ENCODE measurements at regions not wholly inside any gene's neighbourhood (a gene's known extent, or its start where the extent isn't known, plus 50 kb on each side); places are given as distances from the start of the nearest gene placed in this dataset.

GRCh38 chr2:122682356-122682755 lies 926.9 kb downstream of the TSN start:
- no peaks in the 10 kb centered on the region for H3K27me3 ChIP-seq (ENCODE audit: control insufficient read depth in 1 of 2, insufficient read depth in 2 of 2, low read length in 2 of 2)
- no peaks in the 10 kb centered on the region for H3K9me3 ChIP-seq (ENCODE audit: control insufficient read depth in 2 of 2, low read length in 2 of 2)

GRCh38 chr2:122683018-122683417 lies 927.6 kb downstream of the TSN start:
- Histone ChIP-seq H3K9ac (ENCODE audit: low read length in 2 of 2) (no peak overlapping the region), H3K4me3 (ENCODE audit: low read length in 2 of 2) (no peak overlapping the region), H3K27me3 (ENCODE audit: control insufficient read depth in 1 of 2, insufficient read depth in 2 of 2, low read length in 2 of 2) (no peaks in the 10 kb centered on the region), H3K27ac (ENCODE audit: low read length) (no peak overlapping the region), H3K9me3 (ENCODE audit: control insufficient read depth in 2 of 2, low read length in 2 of 2) (no peaks in the 10 kb centered on the region), H3K36me3 (ENCODE audit: control insufficient read depth in 2 of 2, insufficient read depth in 2 of 2, low read length in 2 of 2) (no peaks in the 10 kb centered on the region), H3K4me1 (ENCODE audit: control insufficient read depth, insufficient read depth, low read length) (no peaks in the 10 kb centered on the region)

More at GRCh38 chr2:122682356-122682755, 926.9 kb downstream of the TSN start:
- H3K36me3 ChIP-seq (ENCODE audit: control insufficient read depth in 2 of 2, insufficient read depth in 2 of 2, low read length in 2 of 2), result no peaks in the 10 kb centered on the region
- H3K4me1 ChIP-seq (ENCODE audit: control insufficient read depth, insufficient read depth, low read length), result no peaks in the 10 kb centered on the region
- H3K4me3 ChIP-seq (ENCODE audit: low read length in 2 of 2), result no peak overlapping the region
- H3K27ac ChIP-seq (ENCODE audit: low read length), result no peak overlapping the region
- no peak overlapping the region for H3K9ac ChIP-seq (ENCODE audit: low read length in 2 of 2)

- no peak overlapping the region for H3K27ac ChIP-seq (ENCODE audit: low read length)
- no peaks in the 10 kb centered on the region for H3K4me1 ChIP-seq (ENCODE audit: control insufficient read depth, insufficient read depth, low read length)
- H3K9ac ChIP-seq (ENCODE audit: low read length in 2 of 2), result no peak overlapping the region
- no peak overlapping the region for H3K4me3 ChIP-seq (ENCODE audit: low read length in 2 of 2)
- H3K36me3 ChIP-seq (ENCODE audit: control insufficient read depth in 2 of 2, insufficient read depth in 2 of 2, low read length in 2 of 2), result no peaks in the 10 kb centered on the region
- no peaks in the 10 kb centered on the region for H3K9me3 ChIP-seq (ENCODE audit: control insufficient read depth in 2 of 2, low read length in 2 of 2)
- H3K27me3 ChIP-seq (ENCODE audit: control insufficient read depth in 1 of 2, insufficient read depth in 2 of 2, low read length in 2 of 2), result no peaks in the 10 kb centered on the region
These were observed 937.1 kb downstream of the TSN start for GRCh38 chr2:122692400-122693083.

GRCh38 chr2:122697415-122697814 lies 942.0 kb downstream of the TSN start:
- H3K4me3 ChIP-seq (ENCODE audit: low read length in 2 of 2), result no peak overlapping the region
- H3K36me3 ChIP-seq (ENCODE audit: control insufficient read depth in 2 of 2, insufficient read depth in 2 of 2, low read length in 2 of 2), result no peaks in the 10 kb centered on the region
- H3K4me1 ChIP-seq (ENCODE audit: control insufficient read depth, insufficient read depth, low read length), result no peaks in the 10 kb centered on the region
- no peaks in the 10 kb centered on the region for H3K27me3 ChIP-seq (ENCODE audit: control insufficient read depth in 1 of 2, insufficient read depth in 2 of 2, low read length in 2 of 2)
- no peak overlapping the region for H3K9ac ChIP-seq (ENCODE audit: low read length in 2 of 2)
- H3K9me3 ChIP-seq (ENCODE audit: control insufficient read depth in 2 of 2, low read length in 2 of 2), result no peaks in the 10 kb centered on the region
- no peak overlapping the region for H3K27ac ChIP-seq (ENCODE audit: low read length)

- Histone ChIP-seq H3K27ac (ENCODE audit: low read length) (no peak overlapping the region), H3K27me3 (ENCODE audit: control insufficient read depth in 1 of 2, insufficient read depth in 2 of 2, low read length in 2 of 2) (no peaks in the 10 kb centered on the region), H3K4me3 (ENCODE audit: low read length in 2 of 2) (no peak overlapping the region), H3K4me1 (ENCODE audit: control insufficient read depth, insufficient read depth, low read length) (no peaks in the 10 kb centered on the region), H3K36me3 (ENCODE audit: control insufficient read depth in 2 of 2, insufficient read depth in 2 of 2, low read length in 2 of 2) (no peaks in the 10 kb centered on the region), H3K9me3 (ENCODE audit: control insufficient read depth in 2 of 2, low read length in 2 of 2) (no peaks in the 10 kb centered on the region), H3K9ac (ENCODE audit: low read length in 2 of 2) (no peak overlapping the region)
These were observed 948.2 kb downstream of the TSN start for GRCh38 chr2:122703676-122704075.

- Histone ChIP-seq H3K4me3 (ENCODE audit: low read length in 2 of 2) (no peak overlapping the region), H3K9me3 (ENCODE audit: control insufficient read depth in 2 of 2, low read length in 2 of 2) (no peaks in the 10 kb centered on the region), H3K36me3 (ENCODE audit: control insufficient read depth in 2 of 2, insufficient read depth in 2 of 2, low read length in 2 of 2) (no peaks in the 10 kb centered on the region), H3K9ac (ENCODE audit: low read length in 2 of 2) (no peak overlapping the region), H3K27ac (ENCODE audit: low read length) (no peak overlapping the region), H3K4me1 (ENCODE audit: control insufficient read depth, insufficient read depth, low read length) (no peaks in the 10 kb centered on the region), H3K27me3 (ENCODE audit: control insufficient read depth in 1 of 2, insufficient read depth in 2 of 2, low read length in 2 of 2) (no peaks in the 10 kb centered on the region)
These were observed 948.7 kb downstream of the TSN start for GRCh38 chr2:122704109-122704563.

GRCh38 chr2:122705746-122706145 lies 950.3 kb downstream of the TSN start:
- Histone ChIP-seq H3K27me3 (ENCODE audit: control insufficient read depth in 1 of 2, insufficient read depth in 2 of 2, low read length in 2 of 2) (no peaks in the 10 kb centered on the region), H3K36me3 (ENCODE audit: control insufficient read depth in 2 of 2, insufficient read depth in 2 of 2, low read length in 2 of 2) (no peaks in the 10 kb centered on the region), H3K4me1 (ENCODE audit: control insufficient read depth, insufficient read depth, low read length) (no peaks in the 10 kb centered on the region), H3K27ac (ENCODE audit: low read length) (no peak overlapping the region), H3K9me3 (ENCODE audit: control insufficient read depth in 2 of 2, low read length in 2 of 2) (no peaks in the 10 kb centered on the region), H3K9ac (ENCODE audit: low read length in 2 of 2) (no peak overlapping the region), H3K4me3 (ENCODE audit: low read length in 2 of 2) (no peak overlapping the region)

- Histone ChIP-seq H3K27ac (ENCODE audit: low read length) (no peak overlapping the region), H3K9ac (ENCODE audit: low read length in 2 of 2) (no peak overlapping the region), H3K36me3 (ENCODE audit: control insufficient read depth in 2 of 2, insufficient read depth in 2 of 2, low read length in 2 of 2) (no peaks in the 10 kb centered on the region), H3K4me1 (ENCODE audit: control insufficient read depth, insufficient read depth, low read length) (no peaks in the 10 kb centered on the region), H3K9me3 (ENCODE audit: control insufficient read depth in 2 of 2, low read length in 2 of 2) (no peaks in the 10 kb centered on the region), H3K27me3 (ENCODE audit: control insufficient read depth in 1 of 2, insufficient read depth in 2 of 2, low read length in 2 of 2) (no peaks in the 10 kb centered on the region), H3K4me3 (ENCODE audit: low read length in 2 of 2) (no peak overlapping the region)
These were observed 951.3 kb downstream of the TSN start for GRCh38 chr2:122706757-122707223.

- H3K9me3 ChIP-seq (ENCODE audit: control insufficient read depth in 2 of 2, low read length in 2 of 2), result peaks cover 0 to 4% of the 10 kb centered on the region in 2 donors
- no peak overlapping the region for H3K27ac ChIP-seq (ENCODE audit: low read length)
- no peaks in the 10 kb centered on the region for H3K4me1 ChIP-seq (ENCODE audit: control insufficient read depth, insufficient read depth, low read length)
- no peak overlapping the region for H3K9ac ChIP-seq (ENCODE audit: low read length in 2 of 2)
- H3K36me3 ChIP-seq (ENCODE audit: control insufficient read depth in 2 of 2, insufficient read depth in 2 of 2, low read length in 2 of 2), result no peaks in the 10 kb centered on the region
- no peak overlapping the region for H3K4me3 ChIP-seq (ENCODE audit: low read length in 2 of 2)
- H3K27me3 ChIP-seq (ENCODE audit: control insufficient read depth in 1 of 2, insufficient read depth in 2 of 2, low read length in 2 of 2), result no peaks in the 10 kb centered on the region
These were observed 951.9 kb downstream of the TSN start for GRCh38 chr2:122707224-122707824.

GRCh38 chr2:122710049-122710448 lies 954.6 kb downstream of the TSN start:
- H3K27me3 ChIP-seq (ENCODE audit: control insufficient read depth in 1 of 2, insufficient read depth in 2 of 2, low read length in 2 of 2), result no peaks in the 10 kb centered on the region
- peaks cover 0 to 7% of the 10 kb centered on the region in 2 donors for H3K9me3 ChIP-seq (ENCODE audit: control insufficient read depth in 2 of 2, low read length in 2 of 2)
- no peak overlapping the region for H3K27ac ChIP-seq (ENCODE audit: low read length)
- H3K4me1 ChIP-seq (ENCODE audit: control insufficient read depth, insufficient read depth, low read length), result no peaks in the 10 kb centered on the region
- H3K9ac ChIP-seq (ENCODE audit: low read length in 2 of 2), result no peak overlapping the region
- H3K4me3 ChIP-seq (ENCODE audit: low read length in 2 of 2), result no peak overlapping the region
- no peaks in the 10 kb centered on the region for H3K36me3 ChIP-seq (ENCODE audit: control insufficient read depth in 2 of 2, insufficient read depth in 2 of 2, low read length in 2 of 2)

GRCh38 chr2:122713800-122714199 lies 958.3 kb downstream of the TSN start:
- Histone ChIP-seq H3K36me3 (ENCODE audit: control insufficient read depth in 2 of 2, insufficient read depth in 2 of 2, low read length in 2 of 2) (no peaks in the 10 kb centered on the region), H3K4me3 (ENCODE audit: low read length in 2 of 2) (no peak overlapping the region), H3K27ac (ENCODE audit: low read length) (no peak overlapping the region), H3K9ac (ENCODE audit: low read length in 2 of 2) (no peak overlapping the region), H3K9me3 (ENCODE audit: control insufficient read depth in 2 of 2, low read length in 2 of 2) (peaks cover 0 to 7% of the 10 kb centered on the region in 2 donors), H3K27me3 (ENCODE audit: control insufficient read depth in 1 of 2, insufficient read depth in 2 of 2, low read length in 2 of 2) (no peaks in the 10 kb centered on the region), H3K4me1 (ENCODE audit: control insufficient read depth, insufficient read depth, low read length) (no peaks in the 10 kb centered on the region)

Measured in stomach smooth muscle (tissue), 2 donors.